HCT116 (cell line): ENCODE measurements at regions not wholly inside any gene's neighbourhood (a gene's known extent, or its start where the extent isn't known, plus 50 kb on each side); places are given as distances from the start of the nearest gene placed in this dataset.

Experiments used
- ATAC-seq: fragments of 200-7000 bp; cut with Tn5 transposase; 2 replicates; pipeline ENCODE4 v1.9.1; 2020; ENCODE audit warnings: mild to moderate bottlenecking, moderate library complexity
- BruUV-seq: library from RNA; stranded (reverse); fragments of 400-500 nt; replicated peaks from 2 replicates; lab custom pipeline; 2021; lab: Mats Ljungman, UMichigan
- CTCF ChIA-PET: fragments of 300-600 bp; sonication (Branson Sonifier 250); formaldehyde crosslinking; loops from one replicate; lab custom pipeline; 2021; ENCODE audit warnings: antibody characterized with exemption; lab: Charles Lee
- POLR2A ChIA-PET: fragments of 300-600, 350-600 bp; sonication (Branson Sonifier 250); formaldehyde crosslinking; loops from one replicate; lab custom pipeline; 2021; ENCODE audit warnings: antibody characterized with exemption; lab: Charles Lee
- RAD21 ChIA-PET, 2 experiments: fragments of 300-600 bp; sonication (Branson Sonifier 250); formaldehyde crosslinking; loops; one replicate each; lab custom pipeline; 2023; ENCODE audit warnings: low total read pairs in 2 of 2; ENCODE audit not compliant: uncharacterized antibody in 2 of 2, unreplicated experiment in 2 of 2, low non-redundant PET in 1 of 2; lab: Charles Lee
- DNase-seq: peaks from one replicate; pipeline ENCODE4 v3.0.0-alpha.2; 2010; ENCODE audit warnings: low read depth, low spot score
- H2AFZ ChIP-seq: fragments of 200-600 bp; shearing (Covaris generic), sonication (generic); 2 replicates; pipeline ENCODE4 v1.6.1; 2017; ENCODE audit warnings: low read depth, mixed run types, mixed read lengths, antibody characterized with exemption, low read length; ENCODE audit not compliant: poor library complexity, severe bottlenecking
- H3K27ac ChIP-seq: 2 replicates; pipeline ENCODE4 v1.5.1; 2012; ENCODE audit warnings: low read depth, low read length
- H3K27me3 ChIP-seq: fragments of 200-600 bp; sonication (generic); 2 replicates; pipeline ENCODE4 v1.6.1; 2016; ENCODE audit warnings: mixed run types, low read length, mixed read lengths; ENCODE audit not compliant: insufficient read depth
- H3K36me3 ChIP-seq, 2 experiments: fragments of 200-500 bp in 1 of 2; fragments of 200-600 bp in 1 of 2; sonication (Bioruptor generic) in 1 of 2; sonication (generic) in 1 of 2; 2 replicates each; pipeline versions ENCODE4 v1.5.1 to v1.6.1; 2014 to 2016; ENCODE audit warnings: low read length in 2 of 2, inconsistent platforms in 1 of 2, mixed read lengths in 1 of 2, mixed run types in 1 of 2; ENCODE audit not compliant: insufficient read depth in 2 of 2, control insufficient read depth in 1 of 2
- H3K4me1 ChIP-seq, 2 experiments: fragments of 200-600 bp in 1 of 2; sonication (generic) in 1 of 2; 2 replicates each; pipeline versions ENCODE4 v1.5.1 to v1.6.1; 2012 to 2017; ENCODE audit warnings: low read length in 2 of 2, inconsistent platforms in 1 of 2, mild to moderate bottlenecking in 1 of 2, mixed read lengths in 1 of 2, mixed run types in 1 of 2, moderate library complexity in 1 of 2; ENCODE audit not compliant: insufficient read depth in 2 of 2, control insufficient read depth in 1 of 2
- H3K4me2 ChIP-seq: fragments of 200-600 bp; sonication (generic); 2 replicates; pipeline ENCODE4 v1.6.1; 2017; ENCODE audit warnings: mixed run types, low read length, mixed read lengths
- H3K4me3 ChIP-seq, 2 experiments: fragments of 200-600 bp in 1 of 2; sonication (generic) in 1 of 2; replicated peaks in 1 of 2; 2 replicates each; pipeline ENCODE4 v1.5.1; 2011 to 2016; ENCODE audit warnings: low read length in 2 of 2, control low read depth in 1 of 2, low read depth in 1 of 2, mild to moderate bottlenecking in 1 of 2, mixed read lengths in 1 of 2, mixed run types in 1 of 2
- H3K79me2 ChIP-seq: fragments of 200-600 bp; sonication (generic); 2 replicates; pipeline ENCODE4 v1.6.1; 2017; ENCODE audit warnings: mild to moderate bottlenecking, mixed run types, low read length, moderate library complexity, mixed read lengths; ENCODE audit not compliant: insufficient read depth
- H3K9ac ChIP-seq: fragments of 200-600 bp; sonication (generic); 2 replicates; pipeline ENCODE4 v1.6.1; 2016; ENCODE audit warnings: low read length, mixed read lengths
- H3K9me2 ChIP-seq: fragments of 200-600 bp; sonication (generic), shearing (Covaris generic); 2 replicates; pipeline ENCODE4 v1.6.1; 2017; ENCODE audit warnings: mixed run types, mild to moderate bottlenecking, moderate library complexity; ENCODE audit not compliant: insufficient read depth
- H3K9me3 ChIP-seq, 2 experiments: fragments of 200-500 bp in 1 of 2; fragments of 200-600 bp in 1 of 2; sonication (Bioruptor generic) in 1 of 2; sonication (generic) in 1 of 2; 2 replicates each; pipeline ENCODE4 v1.6.1; 2014 to 2017; ENCODE audit warnings: low read length in 2 of 2, mixed read lengths in 2 of 2, inconsistent platforms in 1 of 2, low read depth in 1 of 2, mild to moderate bottlenecking in 1 of 2, mixed run types in 1 of 2, moderate library complexity in 1 of 2; ENCODE audit not compliant: control insufficient read depth in 1 of 2, insufficient read depth in 1 of 2
- H4K20me1 ChIP-seq: fragments of 200-600 bp; sonication (generic), shearing (Covaris generic); 2 replicates; pipeline ENCODE4 v1.6.1; 2017; ENCODE audit warnings: mixed run types, mild to moderate bottlenecking, moderate library complexity; ENCODE audit not compliant: insufficient read depth
- CBX3 ChIP-seq: IDR thresholded peaks from 2 replicates; pipeline ENCODE4 v1.6.1; 2012; ENCODE audit warnings: low read depth
- CEBPB ChIP-seq: IDR thresholded peaks from 2 replicates; pipeline ENCODE4 v1.6.1; 2012; ENCODE audit warnings: low read depth
- EGR1 ChIP-seq: IDR thresholded peaks from 2 replicates; pipeline ENCODE4 v1.6.1; 2012; ENCODE audit warnings: low read depth
- ELF1 ChIP-seq: IDR thresholded peaks from 2 replicates; pipeline ENCODE4 v1.6.1; 2012; ENCODE audit warnings: low read depth, borderline replicate concordance
- EZH2 ChIP-seq: fragments of 200-600 bp; sonication (generic); IDR thresholded peaks from 2 replicates; pipeline ENCODE4 v1.6.1; 2017; ENCODE audit warnings: antibody characterized with exemption, mixed run types
- EZH2phosphoT487 ChIP-seq: fragments of 200-600 bp; IDR thresholded peaks from 2 replicates; pipeline ENCODE4 v1.6.1; 2018; ENCODE audit warnings: antibody characterized with exemption, borderline replicate concordance
- FOSL1 ChIP-seq: IDR thresholded peaks from 2 replicates; pipeline ENCODE4 v1.6.1; 2012; ENCODE audit warnings: low read depth
- MAX ChIP-seq: IDR thresholded peaks from 2 replicates; pipeline ENCODE4 v1.6.1; 2012
- POLR2A ChIP-seq: IDR thresholded peaks from 2 replicates; pipeline ENCODE4 v1.7.0; 2011; ENCODE audit warnings: borderline replicate concordance; ENCODE audit not compliant: insufficient read depth, insufficient read length; ENCODE audit errors: extremely low read depth
- SP1 ChIP-seq: IDR thresholded peaks from 2 replicates; pipeline ENCODE4 v1.6.1; 2012; ENCODE audit warnings: low read depth
- ZBTB33 ChIP-seq: IDR thresholded peaks from 2 replicates; pipeline ENCODE4 v1.6.1; 2011; ENCODE audit warnings: mild to moderate bottlenecking, low read length, moderate library complexity; ENCODE audit not compliant: insufficient replicate concordance; ENCODE audit errors: extremely low read depth
- ZFX ChIP-seq: fragments of 450-650 bp; IDR thresholded peaks from 2 replicates; pipeline ENCODE4 v1.6.1; 2017
- ZNF274 ChIP-seq: fragments of 200-500 bp; sonication (Bioruptor generic); IDR thresholded peaks from 2 replicates; pipeline ENCODE4 v1.6.1; 2014; ENCODE audit warnings: mild to moderate bottlenecking, low read depth, low read length, inconsistent platforms
- intact Hi-C: fragments of 100-400 bp; cut with micrococcal nuclease; formaldehyde crosslinking; loops from 2 replicates; pipeline ENCODE4 v1.10.0; 2022

- H3K4me3 ChIP-seq: no peak overlapping the region
- ChIA-PET RAD21 (no interaction called here), POLR2A (no interaction called here)
- H3K27ac ChIP-seq: no peak overlapping the region
- no TSS peak for BruUV-seq
- DNase-seq: no peak
- H4K20me1 ChIP-seq: no peaks in the 10 kb centered on the region
- H3K79me2 ChIP-seq: no peaks in the 10 kb centered on the region
- H3K27me3 ChIP-seq: no peaks in the 10 kb centered on the region
- no peak overlapping the region for H2AFZ ChIP-seq
- no peaks in the 10 kb centered on the region for H3K36me3 ChIP-seq
- no peaks in the 10 kb centered on the region for H3K9me3 ChIP-seq
- ATAC-seq: no peak
- intact Hi-C loops: no loop called here
- H3K4me1 ChIP-seq: no peaks in the 10 kb centered on the region
- H3K9me2 ChIP-seq: no peaks in the 10 kb centered on the region
- TF ChIP-seq FOSL1 (no peak), ZFX (no peak), SP1 (no peak), ELF1 (no peak), CBX3 (no peak), POLR2A (no peak), ZBTB33 (no peak), EZH2 (no peak), EGR1 (no peak), CEBPB (no peak), EZH2phosphoT487 (no peak), ZNF274 (no peak), MAX (no peak)
- TF ChIP-seq, all 23 proteins: peak for 0
- no peak overlapping the region for H3K4me2 ChIP-seq
- H3K9ac ChIP-seq: no peak overlapping the region
- CTCF ChIA-PET: no interaction called here
Measured at GRCh38 chr2:228771315-228771714, 499.8 kb downstream of the PID1 start.
